Activated B cell treated with CpG ODN at 0.5 μM for 24 hours (primary cell): ENCODE measurements at regions not wholly inside any gene's neighbourhood (a gene's known extent, or its start where the extent isn't known, plus 50 kb on each side); places are given as distances from the start of the nearest gene placed in this dataset.
"Not testable (repeated sequence)": the region's sequence is repeated elsewhere in the genome, so short reads cannot be mapped to it uniquely, and the experiment has no call there.

Experiments used
- ATAC-seq: fragments of 200-7000 bp; cut with Tn5 transposase; one replicate; pipeline ENCODE4 v1.10.0; 2021; ENCODE audit warnings: low read depth, mild to moderate bottlenecking, moderate library complexity
- CTCF ChIA-PET: fragments of 350-600 bp; sonication (Branson Sonifier 250); formaldehyde crosslinking; loops from one replicate; lab custom pipeline; 2021; ENCODE audit warnings: antibody characterized with exemption; lab: Charles Lee
- POLR2A ChIA-PET: fragments of 350-600 bp; sonication (Branson Sonifier 250); formaldehyde crosslinking; loops from one replicate; lab custom pipeline; 2021; ENCODE audit warnings: antibody characterized with exemption; lab: Charles Lee
- DNase-seq: peaks from one replicate; pipeline ENCODE4 v3.0.0; 2022
- H3K27ac Mint-ChIP-seq: one replicate; pipeline ENCODE4 v1.8.0; 2020; ENCODE audit warnings: mixed read lengths
- H3K27me3 Mint-ChIP-seq: one replicate; pipeline ENCODE4 v1.8.0; 2021; ENCODE audit warnings: mixed read lengths
- H3K36me3 Mint-ChIP-seq: one replicate; pipeline ENCODE4 v1.8.0; 2021; ENCODE audit warnings: low read depth, mixed read lengths
- H3K4me1 Mint-ChIP-seq: one replicate; pipeline ENCODE4 v1.8.0; 2021; ENCODE audit warnings: mixed read lengths
- H3K4me3 Mint-ChIP-seq: one replicate; pipeline ENCODE4 v1.8.0; 2020; ENCODE audit warnings: mild to moderate bottlenecking, mixed read lengths
- H3K9me3 Mint-ChIP-seq: one replicate; pipeline ENCODE4 v1.8.0; 2020; ENCODE audit warnings: mixed read lengths
- CTCF ChIP-seq: fragments of 200-600 bp; IDR thresholded peaks from one replicate; pipeline ENCODE4 v1.8.0; 2022; ENCODE audit warnings: antibody characterized with exemption, mild to moderate bottlenecking
- intact Hi-C: fragments of 100-400 bp; cut with micrococcal nuclease; formaldehyde crosslinking; loops from one replicate; pipeline ENCODE4 v1.15.1; 2024

- intact Hi-C loops = no loop called here
- no peak for ATAC-seq
Measured at GRCh38 chr15:87743562-87743961, 513.0 kb downstream of the NTRK3 start.

GRCh38 chr15:87741350-87741749 is 515.2 kb downstream of the NTRK3 start:
- intact Hi-C loops = no loop called here
- ATAC-seq (no peak), DNase-seq (no peak)
- Mint-ChIP-seq H3K27ac (no peak overlapping the region), H3K9me3 (no peaks in the 10 kb centered on the region), H3K4me3 (no peak overlapping the region), H3K36me3 (no peaks in the 10 kb centered on the region), H3K27me3 (no peaks in the 10 kb centered on the region), H3K4me1 (no peaks in the 10 kb centered on the region)
- POLR2A ChIA-PET = no interaction called here
- CTCF ChIA-PET = no interaction called here
- TF ChIP-seq CTCF = no peak

More at GRCh38 chr15:87743562-87743961, 513.0 kb downstream of the NTRK3 start:
- ChIA-PET POLR2A (no interaction called here), CTCF (no interaction called here)
- Mint-ChIP-seq H3K4me1 (no peaks in the 10 kb centered on the region), H3K36me3 (no peaks in the 10 kb centered on the region), H3K9me3 (no peaks in the 10 kb centered on the region), H3K4me3 (no peak overlapping the region), H3K27ac (no peak overlapping the region), H3K27me3 (no peaks in the 10 kb centered on the region)
- TF ChIP-seq CTCF = no peak
- no peak for DNase-seq

- H3K27me3 Mint-ChIP-seq = no peaks in the 10 kb centered on the region
- ATAC-seq (no peak), DNase-seq (no peak)
- no peaks in the 10 kb centered on the region for H3K36me3 Mint-ChIP-seq
- intact Hi-C loops = no loop called here
- no peaks in the 10 kb centered on the region for H3K4me1 Mint-ChIP-seq
- H3K27ac Mint-ChIP-seq = no peak overlapping the region
- no peaks in the 10 kb centered on the region for H3K9me3 Mint-ChIP-seq
- CTCF ChIA-PET = no interaction called here
- no peak overlapping the region for H3K4me3 Mint-ChIP-seq
- no peak for TF ChIP-seq CTCF
- POLR2A ChIA-PET = no interaction called here
Measured at GRCh38 chr15:87740655-87741344, 515.7 kb downstream of the NTRK3 start.

- no peak for ATAC-seq
- Mint-ChIP-seq H3K4me1 (no peaks in the 10 kb centered on the region), H3K36me3 (no peaks in the 10 kb centered on the region), H3K27ac (no peak overlapping the region), H3K9me3 (no peaks in the 10 kb centered on the region), H3K27me3 (no peaks in the 10 kb centered on the region), H3K4me3 (no peak overlapping the region)
- no peak for DNase-seq
- ChIA-PET POLR2A (no interaction called here), CTCF (no interaction called here)
- no peak for TF ChIP-seq CTCF
- intact Hi-C loops = no loop called here
Measured at GRCh38 chr15:87739866-87740265, 516.7 kb downstream of the NTRK3 start.

- H3K36me3 Mint-ChIP-seq = no peaks in the 10 kb centered on the region
- no peak overlapping the region for H3K27ac Mint-ChIP-seq
- ATAC-seq (no peak), DNase-seq (no peak)
- no peaks in the 10 kb centered on the region for H3K9me3 Mint-ChIP-seq
- no peak for TF ChIP-seq CTCF
- no peaks in the 10 kb centered on the region for H3K27me3 Mint-ChIP-seq
- H3K4me3 Mint-ChIP-seq = no peak overlapping the region
- intact Hi-C loops = no loop called here
- ChIA-PET CTCF (no interaction called here), POLR2A (no interaction called here)
- H3K4me1 Mint-ChIP-seq = no peaks in the 10 kb centered on the region
Measured at GRCh38 chr15:87739081-87739480, 517.5 kb downstream of the NTRK3 start.

GRCh38 chr15:87737460-87737859 is 519.1 kb downstream of the NTRK3 start:
- H3K36me3 Mint-ChIP-seq, POLR2A ChIA-PET, CTCF ChIA-PET, DNase-seq, ATAC-seq, H3K4me3 Mint-ChIP-seq, H3K9me3 Mint-ChIP-seq, H3K27me3 Mint-ChIP-seq, H3K4me1 Mint-ChIP-seq, H3K27ac Mint-ChIP-seq, intact Hi-C loops: not testable (repeated sequence)
